HG02759 (cell line): ENCODE measurements at regions not wholly inside any gene's neighbourhood (a gene's known extent, or its start where the extent isn't known, plus 50 kb on each side); places are given as distances from the start of the nearest gene placed in this dataset.
A peak's percentile ranks its signal among the peaks of the same experiment; 100 is the strongest.

Experiments used
- ATAC-seq: cut with Tn5 transposase; IDR thresholded peaks from one replicate; pipeline ENCODE4 v1.9.1; 2021; ENCODE audit warnings: mild to moderate bottlenecking, moderate library complexity; ENCODE audit not compliant: unreplicated experiment

DNA sequence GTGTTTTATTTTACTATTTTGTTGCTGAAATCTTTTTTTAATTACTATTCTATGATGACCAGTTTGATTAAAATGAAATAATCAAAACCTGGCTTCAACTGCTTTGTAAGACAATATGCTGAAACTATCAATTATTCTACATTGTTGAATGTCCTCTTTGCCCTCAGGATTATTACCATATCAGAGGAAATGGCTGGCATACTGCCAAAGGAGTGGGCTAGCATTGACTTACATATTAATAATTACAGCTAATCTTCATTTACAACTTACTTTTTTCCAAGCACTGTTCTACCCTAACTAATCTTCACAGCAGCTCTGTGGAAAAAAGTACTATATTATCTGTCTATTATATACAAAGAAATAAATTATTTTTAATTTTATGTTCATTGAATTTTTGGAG, 560.5 kb downstream of the BCKDHB start:
- no peak for ATAC-seq

DNA sequence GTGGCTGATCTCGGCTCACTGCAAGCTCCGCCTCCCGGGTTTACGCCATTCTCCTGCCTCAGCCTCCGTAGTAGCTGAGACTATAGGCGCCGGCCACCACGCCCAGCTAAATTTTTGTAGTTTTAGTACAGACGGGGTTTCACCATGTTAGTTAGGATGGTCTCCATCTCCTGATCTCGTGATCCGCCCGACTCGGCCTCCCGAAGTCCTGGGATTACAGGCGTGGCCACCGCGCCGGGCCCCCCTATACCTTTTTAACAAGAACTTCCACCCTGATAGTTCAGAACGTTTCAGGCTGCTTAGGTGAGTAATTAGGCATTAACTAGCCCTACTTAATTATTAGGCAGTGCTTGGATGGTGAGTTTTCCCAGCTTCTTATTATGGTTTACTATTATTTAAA, 552.5 kb downstream of the BCKDHB start:
- ATAC-seq, result no peak

DNA sequence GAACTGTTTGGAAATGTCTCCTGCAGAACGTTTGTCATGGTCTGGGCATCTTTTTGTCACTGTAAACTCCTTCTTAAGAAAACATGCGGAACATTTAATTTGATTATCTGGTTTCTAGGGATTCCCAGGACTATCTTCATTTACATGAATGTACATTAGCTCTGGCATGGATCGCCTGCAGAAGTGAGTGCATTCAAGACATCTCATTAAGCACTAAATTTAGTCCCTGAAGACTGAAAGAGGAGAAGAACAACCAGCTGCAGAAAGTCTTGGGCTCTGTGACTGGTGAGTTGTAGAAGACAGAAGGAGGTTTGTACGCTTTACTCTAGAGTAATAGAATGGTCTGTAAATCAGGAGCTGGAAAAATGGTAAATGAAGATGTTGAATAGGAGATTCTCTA, 540.7 kb downstream of the BCKDHB start:
- ATAC-seq, result no peak

DNA sequence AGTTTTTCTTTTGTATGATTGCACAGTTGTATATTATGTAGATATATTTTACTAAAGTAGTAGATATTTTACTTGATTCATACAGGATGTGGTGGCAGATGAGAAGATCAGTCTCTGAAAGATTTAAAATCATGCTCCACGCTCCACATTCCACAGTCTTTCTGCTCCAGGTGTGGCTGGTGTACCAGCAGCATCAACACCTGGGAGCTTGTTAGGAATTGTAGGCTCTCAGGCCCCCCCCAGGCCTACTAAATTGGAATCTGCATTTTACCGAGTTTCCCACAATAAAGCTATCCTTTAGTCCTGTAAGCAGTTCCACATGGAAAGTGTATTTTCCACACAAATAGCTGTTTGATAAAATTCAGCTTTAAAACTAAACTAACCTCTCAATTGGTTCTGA, 537.4 kb downstream of the BCKDHB start:
- ATAC-seq, result no peak

DNA sequence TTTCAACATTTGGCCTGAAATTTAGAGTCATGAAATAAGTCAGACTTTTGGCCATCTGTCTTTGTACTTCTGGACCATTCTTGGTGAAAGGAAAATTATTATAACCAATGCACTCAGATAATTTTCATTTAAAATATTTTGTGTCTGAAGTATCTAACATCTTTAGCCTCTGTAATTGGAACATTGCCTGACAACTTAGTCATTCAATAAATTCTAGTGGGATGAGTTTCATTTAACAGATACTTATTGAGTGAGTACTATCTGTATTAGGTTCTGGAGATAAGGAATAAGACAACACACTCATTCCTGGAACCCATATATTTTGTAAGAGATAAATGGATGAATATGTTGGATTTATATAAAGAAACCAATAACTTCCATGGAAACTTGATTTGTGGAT, 536.0 kb downstream of the BCKDHB start:
- no peak for ATAC-seq

DNA sequence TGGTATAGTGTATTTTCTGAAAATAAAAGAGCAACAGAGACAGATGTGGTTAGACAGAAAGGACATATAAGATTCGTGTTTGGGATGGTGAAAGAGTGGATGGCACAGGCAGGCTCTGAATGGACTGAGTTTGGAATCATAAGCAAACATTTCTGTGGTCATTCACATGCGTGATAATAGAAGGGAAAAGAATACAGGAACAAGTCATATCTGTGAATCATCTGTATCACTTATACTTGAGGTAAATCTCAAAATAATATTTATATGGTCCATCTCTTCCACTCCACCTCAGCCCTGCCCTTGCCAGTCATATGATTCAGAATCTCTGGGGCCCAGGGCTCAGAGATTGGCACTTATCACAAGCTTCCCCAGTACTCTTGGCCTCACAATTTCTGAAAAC, 535.1 kb downstream of the BCKDHB start:
- no peak for ATAC-seq

DNA sequence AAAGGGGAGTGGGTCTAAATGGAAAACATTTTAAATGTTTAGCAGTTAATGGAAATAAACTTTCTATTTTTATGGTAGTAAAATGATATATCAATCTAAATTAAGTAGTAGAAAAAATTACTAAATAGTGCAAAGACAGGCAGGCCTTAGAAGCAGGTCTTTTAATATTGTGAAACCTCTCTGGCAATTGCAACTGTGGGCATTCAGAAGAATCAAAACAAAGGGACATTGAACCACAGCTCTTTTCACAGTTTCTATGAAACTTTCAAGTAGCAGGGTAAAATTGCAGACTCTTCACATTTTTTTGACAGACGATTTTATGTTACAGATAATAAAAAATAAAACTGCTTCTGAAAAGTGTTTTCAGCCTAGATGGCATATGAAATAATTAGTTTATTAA, 533.7 kb downstream of the BCKDHB start:
- ATAC-seq, result no peak

DNA sequence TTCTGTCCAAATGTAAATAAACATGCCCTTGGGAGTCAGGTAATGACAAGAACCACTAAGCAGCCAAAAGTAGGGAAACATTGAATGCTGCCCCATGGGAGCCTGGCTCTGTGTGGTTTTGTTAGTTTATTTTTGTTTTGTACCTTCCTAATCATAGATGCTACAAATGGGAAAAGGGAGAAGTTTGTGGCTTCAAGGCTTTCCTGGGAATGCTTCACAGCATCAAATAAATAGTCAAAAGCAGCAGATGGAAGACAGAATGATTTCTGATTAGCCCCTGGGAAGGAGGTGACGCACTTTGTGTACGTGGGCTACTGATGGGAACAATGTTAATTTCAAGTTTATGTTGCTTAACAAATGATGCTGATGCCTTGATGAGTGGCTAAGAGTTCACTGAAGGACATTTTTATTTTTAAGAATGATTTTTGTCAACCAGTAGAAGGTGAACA, 532.7 kb downstream of the BCKDHB start:
- ATAC-seq, result peak; percentile 16

DNA sequence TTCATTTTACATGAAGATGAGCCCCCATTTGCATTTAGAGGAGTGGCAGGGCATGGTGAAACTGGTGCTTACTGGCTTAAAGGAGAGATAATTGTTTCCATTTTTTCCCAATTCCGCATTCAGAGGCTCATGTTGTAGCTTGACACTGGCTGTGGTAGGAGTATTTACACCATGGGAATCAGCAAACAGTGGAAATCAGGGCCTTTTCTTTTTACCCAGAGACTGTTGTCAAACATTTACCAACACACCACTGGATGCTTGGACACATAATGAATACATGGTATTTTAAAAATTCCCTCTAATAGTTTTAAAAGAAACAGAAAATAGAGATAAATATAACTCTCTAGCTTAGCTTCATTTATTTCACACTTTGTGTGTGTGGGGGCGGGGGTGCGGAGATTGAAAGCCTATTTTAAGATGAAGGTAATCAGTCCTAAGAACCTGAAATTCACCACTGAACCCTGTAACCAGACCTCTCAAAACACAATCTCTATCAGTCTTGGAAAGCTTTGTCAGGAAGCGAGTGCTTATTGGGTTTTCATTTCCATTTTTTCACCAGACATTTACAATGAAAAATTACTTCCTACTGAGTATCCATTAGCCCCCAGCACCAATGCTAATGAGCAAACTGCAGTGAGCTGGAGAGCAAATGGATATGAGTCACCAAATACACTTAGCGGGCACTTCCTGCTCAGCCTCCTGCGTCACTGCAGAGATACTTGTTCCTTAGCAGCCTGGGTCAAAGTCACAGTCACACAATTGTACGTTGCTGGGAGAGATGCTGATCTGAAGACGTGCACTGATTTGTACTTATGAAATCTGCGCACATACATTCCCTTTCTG, 532.0 kb downstream of the BCKDHB start:
- peak; percentile 96 for ATAC-seq

DNA sequence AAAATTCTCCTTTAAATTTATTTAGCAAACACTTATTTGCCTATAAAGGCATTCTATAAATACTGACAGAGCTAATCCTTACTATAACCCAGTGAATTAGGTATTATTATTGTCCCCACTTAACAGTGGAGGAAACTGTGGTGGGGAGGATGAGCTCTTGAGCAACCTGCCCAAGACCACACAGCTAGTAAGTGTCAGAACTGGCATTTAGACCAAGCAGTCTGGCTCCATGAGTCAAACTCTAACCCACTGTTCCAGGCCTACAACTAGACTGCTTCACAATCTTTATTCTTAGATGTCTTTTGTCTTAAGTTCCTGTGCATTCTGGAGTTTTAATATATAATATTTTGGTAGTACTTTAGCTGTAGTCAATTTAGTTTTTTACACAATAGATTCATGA, 530.8 kb downstream of the BCKDHB start:
- ATAC-seq, result no peak

DNA sequence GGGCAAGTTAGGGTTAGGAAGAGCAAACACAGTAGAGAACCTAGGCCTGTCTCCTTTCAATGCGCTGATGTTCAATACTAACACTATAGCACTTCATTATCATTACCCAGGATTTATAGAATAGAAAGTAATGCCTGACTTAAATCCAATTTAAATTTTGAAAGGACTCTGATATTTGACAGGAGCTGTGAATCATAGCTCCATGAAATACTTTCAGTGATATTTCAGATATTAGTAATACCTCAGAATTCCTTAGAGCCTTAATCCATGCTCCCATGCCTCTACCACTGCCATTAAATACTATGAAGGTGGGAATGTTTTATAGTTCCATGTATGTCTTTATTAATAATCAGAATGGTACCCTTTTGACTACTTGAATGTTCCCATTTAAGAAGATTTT, 530.2 kb downstream of the BCKDHB start:
- no peak for ATAC-seq

DNA sequence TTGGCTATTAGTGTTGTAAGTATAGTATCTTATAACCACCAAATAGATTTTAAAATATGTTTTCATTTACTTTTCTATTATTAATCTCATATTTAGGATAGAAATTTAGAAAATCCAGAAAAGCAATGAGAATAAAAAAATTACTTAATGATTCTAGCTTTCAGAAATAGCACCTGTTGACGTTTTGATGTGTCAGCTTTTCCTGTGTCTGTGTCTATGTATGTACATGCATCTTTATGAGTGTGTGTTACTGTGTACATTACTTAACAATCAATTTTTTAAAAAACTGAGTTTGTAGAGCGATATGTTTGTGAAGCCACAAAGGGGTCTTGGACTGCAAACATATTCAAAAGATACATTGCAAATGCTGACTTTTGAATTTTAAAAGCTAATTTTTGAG, 526.9 kb downstream of the BCKDHB start:
- no peak for ATAC-seq

DNA sequence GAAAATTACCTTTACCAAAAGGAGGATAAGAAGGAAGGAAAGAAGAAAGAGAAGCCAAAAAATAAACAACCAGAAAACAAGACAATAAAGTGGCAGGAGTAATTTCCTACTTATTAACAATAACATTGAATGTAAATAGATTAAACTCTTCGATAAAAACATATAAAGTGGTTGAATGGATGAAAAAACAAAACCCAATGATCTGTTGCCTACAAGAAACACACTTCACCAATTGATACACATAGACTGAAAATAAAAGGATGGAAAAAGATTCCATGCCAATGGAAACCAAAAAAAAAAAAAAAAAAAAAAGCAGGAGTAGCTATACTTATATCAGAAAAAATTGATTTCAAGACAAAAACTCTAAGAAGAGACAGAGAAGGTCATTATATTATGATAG, 518.9 kb downstream of the BCKDHB start:
- ATAC-seq, result no peak

DNA sequence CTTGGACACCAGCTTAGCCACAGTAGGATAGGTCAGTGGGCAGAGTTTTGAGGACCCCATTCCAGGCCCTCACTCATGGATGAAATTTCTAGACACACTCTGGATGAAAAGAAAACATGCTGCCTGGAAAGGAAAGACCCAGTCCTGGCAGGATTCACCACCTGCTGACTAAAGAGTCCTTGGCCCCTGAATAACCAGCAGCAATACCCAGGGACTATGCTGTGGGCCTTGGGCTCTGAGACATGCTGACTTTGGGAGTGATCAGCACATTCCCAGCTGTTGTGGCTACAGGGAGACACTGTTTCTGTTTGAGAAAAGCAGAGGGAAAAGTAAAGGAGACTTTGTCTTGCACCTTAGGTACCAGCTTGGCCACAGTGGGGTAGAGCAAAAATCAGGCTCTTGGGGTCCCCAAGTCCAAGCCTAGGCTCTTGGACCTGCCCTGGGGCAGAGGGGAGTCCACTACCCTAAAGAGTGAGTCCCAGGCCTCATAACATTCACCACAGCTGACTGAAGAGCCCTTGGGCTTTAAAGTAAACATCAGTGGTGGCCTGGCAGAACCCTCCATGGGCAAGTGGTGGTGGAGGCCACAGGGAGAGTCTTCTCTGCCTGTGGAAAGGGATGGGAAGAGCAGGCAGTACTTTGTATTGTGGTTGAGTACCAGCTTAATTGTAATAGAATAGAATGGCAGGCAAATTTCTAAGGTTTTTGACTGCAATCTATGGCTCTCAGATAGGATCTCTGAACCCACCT, 516.8 kb downstream of the BCKDHB start:
- ATAC-seq, result no peak

DNA sequence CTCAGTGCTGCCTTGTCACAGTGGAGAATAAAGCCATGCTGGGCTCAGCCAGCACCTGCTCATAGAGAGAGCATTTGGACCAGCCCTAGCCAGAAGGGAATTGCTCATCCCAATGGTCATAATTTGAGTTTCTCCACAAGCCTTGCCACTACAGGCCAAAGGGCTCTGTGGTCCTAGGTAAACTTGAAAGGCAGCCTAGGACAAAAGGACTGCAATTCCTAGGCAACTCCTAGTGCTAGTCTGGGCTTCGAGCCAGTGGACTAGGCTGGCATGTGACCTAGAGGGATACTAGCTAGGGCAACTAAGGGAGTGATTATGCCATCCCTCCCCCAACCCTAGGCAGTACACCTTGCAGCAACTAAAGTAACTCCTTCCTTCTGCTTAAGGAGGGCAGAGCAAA, 516.2 kb downstream of the BCKDHB start:
- ATAC-seq, result no peak

DNA sequence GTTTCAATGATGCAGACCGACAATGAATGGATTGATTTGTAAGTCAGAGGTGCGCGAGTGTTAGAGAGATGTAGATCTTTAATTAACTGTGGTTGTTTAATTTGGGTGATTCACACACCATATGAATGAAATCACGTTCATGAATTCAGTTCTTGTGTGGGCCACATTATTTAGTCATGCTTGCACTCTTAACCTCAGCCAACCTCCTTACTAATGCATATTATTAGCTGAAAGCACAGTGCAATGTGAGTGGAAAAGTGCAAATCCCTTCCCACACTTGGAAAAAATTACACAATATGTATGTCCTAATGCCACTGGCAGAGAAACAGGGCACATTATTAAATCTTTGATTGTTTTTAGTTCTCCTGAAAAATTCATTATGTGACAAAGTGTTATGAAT, 512.5 kb downstream of the BCKDHB start:
- ATAC-seq, result no peak

DNA sequence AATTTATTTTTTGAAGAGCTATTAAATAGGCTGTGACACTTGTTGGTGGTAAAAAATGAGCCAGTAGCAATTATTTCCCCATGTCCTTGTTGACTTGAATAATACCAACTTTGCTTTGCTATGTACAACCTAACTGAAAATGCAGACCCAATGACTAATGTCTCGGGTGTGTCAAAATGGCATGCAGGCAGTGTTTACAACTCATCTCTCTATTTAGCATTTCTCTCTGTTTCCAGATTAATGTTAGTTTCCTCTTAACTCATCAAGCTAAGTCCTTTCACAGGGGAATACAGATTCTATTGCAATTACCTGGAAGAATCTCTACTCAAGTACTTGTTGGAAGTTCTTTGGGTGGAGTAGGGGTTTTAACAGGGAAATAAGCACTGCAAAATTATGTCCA, 504.4 kb downstream of the BCKDHB start:
- ATAC-seq, result no peak

DNA sequence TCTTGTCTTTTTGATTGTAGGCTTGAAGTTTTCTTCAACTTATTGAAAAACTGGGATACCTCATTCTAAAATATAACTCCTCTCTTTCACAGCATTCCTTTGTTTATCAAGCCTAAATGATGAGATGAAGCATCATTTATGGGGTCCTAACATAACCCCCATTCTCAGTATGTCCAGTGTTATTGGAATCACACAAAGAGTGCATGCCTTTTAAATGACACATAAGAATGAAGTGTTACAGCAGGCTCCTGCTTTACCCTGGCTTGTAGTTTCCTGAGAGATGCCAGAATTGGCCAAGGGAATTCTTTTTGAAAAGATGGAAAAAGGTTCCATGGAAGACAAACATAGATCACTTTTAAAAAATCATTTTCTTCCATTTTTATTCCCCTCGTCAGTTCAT, 502.4 kb downstream of the BCKDHB start:
- ATAC-seq, result no peak

DNA sequence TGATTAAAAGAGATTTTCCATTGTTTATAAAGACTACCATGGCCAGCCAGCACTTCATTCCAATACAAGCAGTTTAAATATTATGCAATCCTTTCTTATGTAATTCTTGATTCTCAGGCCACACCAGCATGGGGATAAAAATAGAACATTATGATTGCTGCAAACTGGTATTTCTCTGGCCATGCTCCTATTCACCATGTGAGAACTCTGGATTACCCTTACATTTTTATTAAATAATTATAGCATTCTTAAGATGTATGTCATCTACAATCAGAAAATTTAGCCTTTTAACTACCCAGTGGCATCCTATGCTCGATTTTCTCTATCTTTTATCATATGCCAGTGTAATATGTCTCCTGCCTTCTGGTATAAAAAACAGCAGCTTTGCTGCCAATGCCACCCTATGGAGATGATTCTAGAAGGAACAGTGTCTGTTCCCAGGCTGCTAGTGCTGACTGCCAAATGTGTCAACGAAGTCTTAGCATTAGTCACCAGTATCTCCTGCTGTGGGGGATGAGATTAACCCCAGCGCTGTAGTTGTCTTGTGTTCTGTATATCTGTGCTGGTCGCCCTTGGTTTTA, 501.4 kb downstream of the BCKDHB start:
- ATAC-seq, result no peak

DNA sequence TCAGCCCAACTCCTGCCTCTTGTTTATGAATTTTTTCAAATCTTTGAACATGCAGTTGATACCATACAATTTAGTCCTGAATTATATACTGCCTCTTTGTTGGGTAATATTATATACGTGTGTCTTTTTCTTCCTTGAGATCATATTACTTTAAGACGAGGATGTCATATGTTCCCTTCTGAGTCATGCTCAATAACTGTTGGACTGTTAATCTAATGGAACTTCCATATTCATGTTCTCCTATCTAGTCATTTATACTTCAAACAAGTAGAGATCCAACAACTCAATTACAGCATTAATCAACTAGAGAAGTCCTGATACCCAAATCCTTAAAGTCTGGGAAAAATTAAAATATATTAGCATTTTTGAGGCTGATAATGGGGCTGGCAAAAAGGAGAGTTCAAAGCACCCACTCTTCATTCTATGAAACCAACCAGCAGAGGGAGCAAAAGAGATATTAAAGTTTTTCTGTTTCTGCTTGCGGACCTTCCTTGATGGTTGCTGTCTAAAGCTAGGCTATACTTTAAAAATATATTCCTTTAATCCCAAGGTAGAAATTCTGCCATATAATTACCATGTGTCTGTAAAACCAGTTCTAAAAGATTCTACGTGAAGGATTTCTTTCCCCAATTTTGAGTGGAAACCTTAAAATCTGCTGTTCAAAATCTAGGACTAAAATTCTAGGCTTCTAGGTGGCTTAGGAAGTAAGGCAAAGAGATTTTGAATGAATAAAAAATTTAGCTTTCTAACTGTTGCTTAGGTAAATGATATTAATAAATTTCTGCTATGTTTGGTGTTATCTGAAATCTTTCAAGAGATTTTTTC, 498.9 kb downstream of the BCKDHB start:
- peak; percentile 80 for ATAC-seq

DNA sequence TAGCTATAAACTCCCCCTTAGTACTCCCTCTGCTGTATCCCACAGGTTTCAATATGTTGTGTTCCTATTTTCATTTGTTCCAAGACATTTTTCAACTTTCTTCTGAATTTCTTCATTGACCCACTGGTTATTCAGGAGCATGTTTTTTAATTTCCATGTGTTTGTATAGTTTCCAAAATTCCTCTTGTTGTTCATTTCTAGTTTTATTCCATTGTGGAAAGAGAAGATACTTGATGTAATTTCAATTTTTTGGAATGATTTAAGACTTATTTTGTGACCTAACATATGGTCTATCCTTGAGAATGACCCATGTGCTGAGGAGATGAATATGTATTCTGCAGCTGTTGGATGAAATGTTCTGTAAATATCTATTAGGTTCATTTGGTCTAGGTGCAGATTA, 497.2 kb downstream of the BCKDHB start:
- no peak for ATAC-seq
